WTC11 (cell line): ENCODE measurements at regions not wholly inside any gene's neighbourhood (a gene's known extent, or its start where the extent isn't known, plus 50 kb on each side); places are given as distances from the start of the nearest gene placed in this dataset.

ENCODE experiments used
- ATAC-seq: fragments of 200-7000 bp; cut with Tn5 transposase; 2 replicates; pipeline ENCODE4 v1.10.0; 2021; ENCODE audit warnings: mild to moderate bottlenecking, moderate library complexity
- CTCF ChIA-PET: fragments of 300-600 bp; sonication (Branson Sonifier 250); formaldehyde crosslinking; loops from one replicate; lab custom pipeline; 2021; ENCODE audit warnings: antibody characterized with exemption; lab: Charles Lee
- POLR2A ChIA-PET: fragments of 350-600 bp; sonication (Branson Sonifier 250); formaldehyde crosslinking; loops from one replicate; lab custom pipeline; 2021; ENCODE audit warnings: antibody characterized with exemption; lab: Charles Lee
- DNase-seq: peaks from one replicate; pipeline ENCODE4 v3.0.0; 2021; ENCODE audit warnings: low spot score
- H3K27ac Mint-ChIP-seq: 2 replicates; pipeline ENCODE4 v1.8.0; 2021; ENCODE audit warnings: mixed read lengths
- H3K27me3 Mint-ChIP-seq: 2 replicates; pipeline ENCODE4 v1.8.0; 2021; ENCODE audit warnings: low read depth, mild to moderate bottlenecking, moderate library complexity, mixed read lengths
- H3K36me3 Mint-ChIP-seq: 2 replicates; pipeline ENCODE4 v1.8.0; 2021; ENCODE audit warnings: mixed read lengths
- H3K4me1 Mint-ChIP-seq: 2 replicates; pipeline ENCODE4 v1.8.0; 2022; ENCODE audit warnings: mixed read lengths
- H3K4me3 Mint-ChIP-seq: 2 replicates; pipeline ENCODE4 v1.8.0; 2021; ENCODE audit warnings: mild to moderate bottlenecking, moderate library complexity, mixed read lengths
- H3K9me3 Mint-ChIP-seq: 2 replicates; pipeline ENCODE4 v1.8.0; 2021; ENCODE audit warnings: mixed read lengths
- EMX1 ChIP-seq: fragments of 250-450 bp; sonication (Bioruptor Pico); IDR thresholded peaks from 2 replicates; pipeline ENCODE4 v1.8.0; 2021; ENCODE audit warnings: mild to moderate bottlenecking
- ERG ChIP-seq: fragments of 250-450 bp; sonication (Bioruptor Pico); IDR thresholded peaks from 2 replicates; pipeline ENCODE4 v1.8.0; 2021; ENCODE audit warnings: mild to moderate bottlenecking
- FOXJ3 ChIP-seq: sonication (generic); formaldehyde crosslinking; IDR thresholded peaks from 2 replicates; pipeline ENCODE4 v1.9.0; 2021; ENCODE audit warnings: missing genetic modification reagents, mild to moderate bottlenecking, borderline replicate concordance
- GRHL2 ChIP-seq: fragments of 250-450 bp; sonication (Bioruptor Pico); IDR thresholded peaks from 2 replicates; pipeline ENCODE4 v1.8.0; 2022; ENCODE audit warnings: mild to moderate bottlenecking, moderate library complexity; ENCODE audit not compliant: insufficient replicate concordance, severe bottlenecking
- HMGA2 ChIP-seq: fragments of 250-450 bp; sonication (Bioruptor Pico); IDR thresholded peaks from 2 replicates; pipeline ENCODE4 v1.4.0; 2021; ENCODE audit warnings: mild to moderate bottlenecking, moderate library complexity
- JAZF1 ChIP-seq: fragments of 250-450 bp; sonication (Bioruptor Pico); IDR thresholded peaks from 2 replicates; pipeline ENCODE4 v1.9.0; 2021; ENCODE audit warnings: moderate library complexity, mild to moderate bottlenecking, inconsistent platforms
- KAT7 ChIP-seq: sonication (generic); formaldehyde crosslinking; IDR thresholded peaks from 2 replicates; pipeline ENCODE4 v1.8.1; 2023; ENCODE audit warnings: missing genetic modification reagents, mild to moderate bottlenecking, borderline replicate concordance
- MAX ChIP-seq: sonication (generic); formaldehyde crosslinking; IDR thresholded peaks from 2 replicates; pipeline ENCODE4 v1.8.0; 2022; ENCODE audit warnings: mild to moderate bottlenecking, missing genetic modification reagents
- MLX ChIP-seq: sonication (generic); formaldehyde crosslinking; IDR thresholded peaks from 2 replicates; pipeline ENCODE4 v1.8.1; 2023; ENCODE audit warnings: mild to moderate bottlenecking, missing genetic modification reagents, moderate library complexity
- MYBL2 ChIP-seq: sonication (generic); formaldehyde crosslinking; IDR thresholded peaks from 2 replicates; pipeline ENCODE4 v1.8.1; 2023; ENCODE audit warnings: mild to moderate bottlenecking, moderate library complexity, missing genetic modification reagents
- NFE2L1 ChIP-seq: sonication (generic); formaldehyde crosslinking; IDR thresholded peaks from 2 replicates; pipeline ENCODE4 v1.8.1; 2023; ENCODE audit warnings: missing genetic modification reagents
- SP1 ChIP-seq: sonication (generic); formaldehyde crosslinking; conservative IDR thresholded peaks from 2 replicates; pipeline ENCODE4 v1.8.1; 2022; ENCODE audit warnings: missing genetic modification reagents
- STAT6 ChIP-seq: sonication (generic); formaldehyde crosslinking; conservative IDR thresholded peaks from 2 replicates; pipeline ENCODE4 v1.8.1; 2023; ENCODE audit warnings: mild to moderate bottlenecking, low read depth, missing genetic modification reagents, moderate library complexity
- ZBTB21 ChIP-seq: sonication (generic); formaldehyde crosslinking; IDR thresholded peaks from 2 replicates; pipeline ENCODE4 v1.8.1; 2023; ENCODE audit warnings: mild to moderate bottlenecking, missing genetic modification reagents, borderline replicate concordance
- ZNF232 ChIP-seq: sonication (generic); formaldehyde crosslinking; IDR thresholded peaks from 2 replicates; pipeline ENCODE4 v1.8.0; 2022; ENCODE audit warnings: mild to moderate bottlenecking, missing genetic modification reagents
- ZNF416 ChIP-seq: fragments of 250-450 bp; sonication (Bioruptor Pico); IDR thresholded peaks from 2 replicates; pipeline ENCODE4 v1.9.0; 2021; ENCODE audit warnings: mild to moderate bottlenecking, inconsistent platforms
- ZNF425 ChIP-seq: fragments of 250-450 bp; sonication (Bioruptor Pico); conservative IDR thresholded peaks from 2 replicates; pipeline ENCODE4 v1.9.0; 2021; ENCODE audit warnings: mild to moderate bottlenecking

GRCh38 chr4:122977103-122977502 is 54.7 kb upstream of the NUDT6 start:
- no peaks in the 10 kb centered on the region for H3K27me3 Mint-ChIP-seq
- ChIA-PET CTCF (no interaction called here), POLR2A (no interaction called here)
- peaks cover 39% of the 10 kb centered on the region for H3K9me3 Mint-ChIP-seq
- no peak for TF ChIP-seq ZNF232 (CRISPR knock-in tag)
- no peak for TF ChIP-seq ZNF425
- TF ChIP-seq MLX: no peak
- no peak for TF ChIP-seq MAX
- TF ChIP-seq SP1 (CRISPR knock-in tag): no peak
- TF ChIP-seq STAT6 (CRISPR knock-in tag): no peak
- H3K4me1 Mint-ChIP-seq: no peaks in the 10 kb centered on the region
- H3K27ac Mint-ChIP-seq: no peak overlapping the region
- no peak overlapping the region for H3K4me3 Mint-ChIP-seq
- DNase-seq: no peak
- H3K36me3 Mint-ChIP-seq: peaks cover 74% of the 10 kb centered on the region
- no peak for ATAC-seq

GRCh38 chr4:122978109-122978508 is 55.7 kb upstream of the NUDT6 start:
- DNase-seq (no peak), ATAC-seq (no peak)
- no peaks in the 10 kb centered on the region for H3K27me3 Mint-ChIP-seq
- TF ChIP-seq GRHL2 (CRISPR knock-in tag) (no peak), ZNF416 (CRISPR knock-in tag) (no peak), MYBL2 (CRISPR knock-in tag) (no peak), ERG (no peak), FOXJ3 (CRISPR knock-in tag) (no peak), NFE2L1 (CRISPR knock-in tag) (no peak), SP1 (CRISPR knock-in tag) (no peak), JAZF1 (CRISPR knock-in tag) (no peak), KAT7 (CRISPR knock-in tag) (no peak), ZBTB21 (CRISPR knock-in tag) (no peak), HMGA2 (no peak), EMX1 (CRISPR knock-in tag) (no peak), STAT6 (CRISPR knock-in tag) (no peak), MAX (no peak)
- no peak overlapping the region for H3K27ac Mint-ChIP-seq
- H3K36me3 Mint-ChIP-seq: peaks cover 73% of the 10 kb centered on the region
- ChIA-PET POLR2A (no interaction called here), CTCF (no interaction called here)
- H3K9me3 Mint-ChIP-seq: peaks cover 39% of the 10 kb centered on the region
- no peak overlapping the region for H3K4me3 Mint-ChIP-seq
- H3K4me1 Mint-ChIP-seq: no peaks in the 10 kb centered on the region
